Right kidney (tissue), 1 donor: ENCODE measurements at regions not wholly inside any gene's neighbourhood (a gene's known extent, or its start where the extent isn't known, plus 50 kb on each side); places are given as distances from the start of the nearest gene placed in this dataset.

Experiments used
- DNase-seq: peaks from one replicate; pipeline ENCODE4 v3.0.0-alpha.2; 2016

GRCh38 chr9:129381481-129381957, 203.5 kb upstream of the IER5L start:
- DNase-seq: no peak

- no peak for DNase-seq
These were observed 202.9 kb upstream of the IER5L start for GRCh38 chr9:129380961-129381401.

- DNase-seq: no peak
These were observed 201.8 kb upstream of the IER5L start for GRCh38 chr9:129379886-129380285.

GRCh38 chr9:129379181-129379836, 201.2 kb upstream of the IER5L start:
- no peak for DNase-seq

GRCh38 chr9:129377931-129378661, 200.0 kb upstream of the IER5L start:
- DNase-seq: no peak

GRCh38 chr9:129377181-129377580, 199.1 kb upstream of the IER5L start:
- no peak for DNase-seq

GRCh38 chr9:129375845-129376244, 197.8 kb upstream of the IER5L start:
- DNase-seq: no peak

- no peak for DNase-seq
These were observed 196.6 kb upstream of the IER5L start for GRCh38 chr9:129374651-129375050.

GRCh38 chr9:129374231-129374630, 196.2 kb upstream of the IER5L start:
- no peak for DNase-seq

GRCh38 chr9:129373361-129373760, 195.3 kb upstream of the IER5L start:
- DNase-seq: no peak

- no peak for DNase-seq
These were observed 192.7 kb upstream of the IER5L start for GRCh38 chr9:129370770-129371169.

GRCh38 chr9:129368444-129368978, 190.4 kb upstream of the IER5L start:
- DNase-seq: no peak

- no peak for DNase-seq
These were observed 189.2 kb upstream of the IER5L start for GRCh38 chr9:129367287-129367686.

GRCh38 chr9:129365196-129365595, 187.1 kb upstream of the IER5L start:
- no peak for DNase-seq

GRCh38 chr9:129363216-129363873, 185.3 kb upstream of the IER5L start:
- DNase-seq: no peak

GRCh38 chr9:129362287-129363000, 184.4 kb upstream of the IER5L start:
- DNase-seq: no peak

GRCh38 chr9:129361196-129361595, 183.1 kb upstream of the IER5L start:
- no peak for DNase-seq

GRCh38 chr9:129359916-129360536, 182.0 kb upstream of the IER5L start:
- no peak for DNase-seq

- DNase-seq: no peak
These were observed 181.2 kb upstream of the IER5L start for GRCh38 chr9:129359162-129359811.

GRCh38 chr9:129358621-129359154, 180.6 kb upstream of the IER5L start:
- no peak for DNase-seq

GRCh38 chr9:129357773-129358245, 179.7 kb upstream of the IER5L start:
- no peak for DNase-seq
